K562 (cell line): ENCODE measurements at regions not wholly inside any gene's neighbourhood (a gene's known extent, or its start where the extent isn't known, plus 50 kb on each side); places are given as distances from the start of the nearest gene placed in this dataset.

Experiments
- ATAC-seq: fragments of 200-7000 bp; cut with Tn5 transposase; 3 replicates; pipeline ENCODE4 v1.9.1; 2020; ENCODE audit warnings: moderate library complexity
- BruUV-seq: library from RNA; stranded (reverse); fragments of 400-500 nt; replicated peaks from 2 replicates; lab custom pipeline; 2021; lab: Mats Ljungman, UMichigan
- CTCF ChIA-PET: fragments of 300-600 bp; formaldehyde crosslinking; extraction: SDS; loops from one replicate; lab custom pipeline; 2021; ENCODE audit warnings: low intra/inter-chr PET ratio; lab: Yijun Ruan, JAX
- POLR2A ChIA-PET: fragments of 300-600, 350-650 bp; sonication (Branson Sonifier 250); formaldehyde crosslinking; extraction: SDS; loops from one replicate; lab custom pipeline; 2021; ENCODE audit warnings: antibody characterized with exemption, inconsistent platforms; lab: Yijun Ruan, JAX
- DNase-seq, 4 experiments: peaks; one replicate each; pipeline versions ENCODE4 v3.0.0 to v3.0.0-alpha.2; 2011 to 2018; ENCODE audit warnings: low spot score in 3 of 4, mixed read lengths in 3 of 4; ENCODE audit errors: extremely low read depth in 1 of 4
- FAIRE-seq: peaks from 2 replicates; lab custom pipeline; 2011; peaks lifted over from hg19 to GRCh38; lab: Jason Lieb, UNC
- H2AFZ ChIP-seq: 2 replicates; pipeline ENCODE4 v1.6.0; 2011; ENCODE audit warnings: low read depth, low read length, control low read depth, inconsistent platforms
- H3K27ac ChIP-seq: fragments of 200-600 bp; 3 replicates; pipeline ENCODE4 v1.8.0; 2011; ENCODE audit warnings: low read depth, mild to moderate bottlenecking, control low read depth, inconsistent platforms, low read length, moderate library complexity, mixed read lengths; ENCODE audit errors: extremely low read depth
- H3K27me3 ChIP-seq, 2 experiments: fragments of 300-600 bp in 1 of 2; 2 replicates in 1 of 2; 3 replicates in 1 of 2; pipeline versions ENCODE4 v1.6.0 to v1.8.0; 2011; ENCODE audit warnings: inconsistent platforms in 2 of 2, low read length in 2 of 2, mild to moderate bottlenecking in 1 of 2, mixed read lengths in 1 of 2, moderate library complexity in 1 of 2; ENCODE audit not compliant: control insufficient read depth in 2 of 2, insufficient read depth in 2 of 2
- H3K36me3 ChIP-seq: fragments of 300-600 bp; 3 replicates; pipeline ENCODE4 v1.8.0; 2011; ENCODE audit warnings: mild to moderate bottlenecking, low read length, inconsistent platforms; ENCODE audit not compliant: control insufficient read depth, insufficient read depth
- H3K4me1 ChIP-seq, 2 experiments: fragments of 200-600 bp in 1 of 2; replicated peaks in 1 of 2; 2 replicates in 1 of 2; 3 replicates in 1 of 2; pipeline versions ENCODE4 v1.5.1 to v1.8.0; 2011; ENCODE audit warnings: inconsistent platforms in 2 of 2, low read length in 2 of 2, mild to moderate bottlenecking in 1 of 2, mixed read lengths in 1 of 2, moderate library complexity in 1 of 2; ENCODE audit not compliant: control insufficient read depth in 2 of 2, insufficient read depth in 2 of 2
- H3K4me2 ChIP-seq: 2 replicates; pipeline ENCODE4 v1.6.1; 2011; ENCODE audit warnings: low read length, control low read depth, inconsistent platforms, mixed read lengths; ENCODE audit not compliant: insufficient read depth
- H3K4me3 ChIP-seq: fragments of 200-600 bp; sonication (generic), shearing (Covaris generic); 2 replicates; pipeline ENCODE4 v1.5.1; 2016; ENCODE audit warnings: control low read depth, inconsistent platforms
- H3K79me2 ChIP-seq: fragments of 200-600 bp; 3 replicates; pipeline ENCODE4 v1.8.0; 2011; ENCODE audit warnings: low read length, inconsistent platforms; ENCODE audit not compliant: control insufficient read depth, insufficient read depth
- H3K9ac ChIP-seq, 2 experiments: 2 replicates each; pipeline versions ENCODE4 v1.6.0 to v1.6.1; 2011; ENCODE audit warnings: low read depth in 2 of 2, low read length in 2 of 2, control low read depth in 1 of 2, inconsistent platforms in 1 of 2, mild to moderate bottlenecking in 1 of 2, mixed read lengths in 1 of 2; ENCODE audit not compliant: insufficient read depth in 1 of 2
- H3K9me1 ChIP-seq: one replicate; pipeline ENCODE4 v1.6.0; 2011; ENCODE audit warnings: inconsistent platforms, mild to moderate bottlenecking, low read length, moderate library complexity; ENCODE audit not compliant: control insufficient read depth, insufficient read depth
- H3K9me3 ChIP-seq: replicated peaks from 2 replicates; pipeline ENCODE4 v1.5.1; 2011; ENCODE audit warnings: low read depth, low read length, inconsistent platforms; ENCODE audit not compliant: control insufficient read depth, insufficient read depth
- H4K20me1 ChIP-seq: replicated peaks from 2 replicates; pipeline ENCODE4 v1.6.1; 2011; ENCODE audit warnings: low read length, inconsistent platforms, mixed read lengths; ENCODE audit not compliant: control insufficient read depth, insufficient read depth
- ELF1 ChIP-seq: fragments of 200-800 bp; sonication (Bioruptor generic); IDR thresholded peaks from 2 replicates; pipeline ENCODE4 v1.6.1; 2016; ENCODE audit warnings: missing genetic modification characterization, missing compliant biosample characterization
- HMG20B ChIP-seq: fragments of 250-450 bp; sonication (Bioruptor Pico); IDR thresholded peaks from 2 replicates; pipeline ENCODE4 v1.5.0; 2021; ENCODE audit warnings: mild to moderate bottlenecking
- POLR2AphosphoS5 ChIP-seq: IDR thresholded peaks from 2 replicates; pipeline ENCODE4 v1.6.1; 2011; ENCODE audit warnings: mild to moderate bottlenecking, low read depth, low read length, moderate library complexity; ENCODE audit not compliant: control insufficient read depth, insufficient read depth
- RCOR1 ChIP-seq, 2 experiments: IDR thresholded peaks; 2 replicates each; pipeline ENCODE4 v1.6.1; 2012; ENCODE audit warnings: low read depth in 2 of 2, low read length in 2 of 2, borderline replicate concordance in 1 of 2, improper control_type of control experiment in 1 of 2
- SMAD3 ChIP-seq: fragments of 450-650 bp; formaldehyde crosslinking; conservative IDR thresholded peaks from 2 replicates; pipeline ENCODE4 v1.4.0; 2020; ENCODE audit warnings: mild to moderate bottlenecking
- TRIM24 ChIP-seq, 2 experiments: fragments of 450-650 bp; IDR thresholded peaks; 2 replicates each; pipeline ENCODE4 v1.6.1; 2016
- ZFP91 ChIP-seq: sonication (generic); formaldehyde crosslinking; IDR thresholded peaks from 2 replicates; pipeline ENCODE4 v1.8.0; 2022; ENCODE audit warnings: mild to moderate bottlenecking, missing genetic modification reagents
- ZNF174 ChIP-seq: fragments of 250-450 bp; sonication (Bioruptor Pico); IDR thresholded peaks from 2 replicates; pipeline ENCODE4 v1.4.0; 2020; ENCODE audit warnings: mild to moderate bottlenecking
- ZNF280B ChIP-seq: fragments of 250-450 bp; sonication (Bioruptor Pico); IDR thresholded peaks from 2 replicates; pipeline ENCODE4 v1.5.1; 2021; ENCODE audit warnings: mild to moderate bottlenecking
- WGBS: fragments of 100-300 bp; shearing (Covaris generic); methylation state at CpG from one replicate; pipeline ENCODE4 v1.1.6; 2016; ENCODE audit warnings: low coverage, mixed read lengths; ENCODE audit not compliant: insufficient coverage; ENCODE audit errors: missing lambda C conversion rate; 5-methylcytosine and 5-hydroxymethylcytosine counted together
- in situ Hi-C: fragments of 300-500 bp; cut with MboI; formaldehyde crosslinking; loops from 4 replicates; pipeline ENCODE4 v1.15.0; 2018; ENCODE audit warnings: inconsistent platforms, mixed read lengths
- intact Hi-C: fragments of 100-400 bp; cut with micrococcal nuclease; formaldehyde crosslinking; loops from 2 replicates; pipeline ENCODE4 v1.14.2; 2022

GRCh38 chr3:148020861-148021260 lies 611.7 kb downstream of the ZIC1 start:
- no peaks in the 10 kb centered on the region for H3K9me1 ChIP-seq
- no peak overlapping the region for H2AFZ ChIP-seq
- TF ChIP-seq ZNF174 (CRISPR knock-in tag): no peak
- TF ChIP-seq ZNF280B (CRISPR knock-in tag): no peak
- no peak for TF ChIP-seq HMG20B
- H3K4me1 ChIP-seq: no peaks in the 10 kb centered on the region
- intact Hi-C loops: no loop called here
- H3K36me3 ChIP-seq: no peaks in the 10 kb centered on the region
- no TSS peak for BruUV-seq
- ATAC-seq: no peak
- H4K20me1 ChIP-seq: no peaks in the 10 kb centered on the region
- H3K4me2 ChIP-seq: no peak overlapping the region
- POLR2A ChIA-PET: interaction anchor here (0.6 kb wide), 2 partner anchors 1197 to 1469 kb away, joined by 3 to 4 read pairs; no protein-coding TSS in a partner anchor
- H3K4me3 ChIP-seq: no peak overlapping the region
- DNase-seq: no peak
- H3K27me3 ChIP-seq: no peaks in the 10 kb centered on the region
- CTCF ChIA-PET: no interaction called here
- no peaks in the 10 kb centered on the region for H3K9me3 ChIP-seq
- in situ Hi-C loops: no loop called here
- H3K79me2 ChIP-seq: no peaks in the 10 kb centered on the region
- FAIRE-seq: no peak
- 0% methylated on average over 1 of the region's 1 CpG for WGBS
- no peak overlapping the region for H3K27ac ChIP-seq
- H3K9ac ChIP-seq: no peak overlapping the region

- CTCF ChIA-PET: no interaction called here
- DNase-seq: no peak
- Histone ChIP-seq H3K4me1 (no peaks in the 10 kb centered on the region), H3K4me3 (no peak overlapping the region), H4K20me1 (no peaks in the 10 kb centered on the region), H3K27me3 (no peaks in the 10 kb centered on the region), H3K36me3 (no peaks in the 10 kb centered on the region)
- BruUV-seq: no TSS peak
- no peak for ATAC-seq
- intact Hi-C loops: no loop called here
- no peak for FAIRE-seq
- no peak for TF ChIP-seq POLR2AphosphoS5
- TF ChIP-seq SMAD3 (CRISPR knock-in tag): no peak
- TF ChIP-seq TRIM24 (IDR thresholded peaks at IDR 0.05): no peak
- TF ChIP-seq RCOR1 (IDR thresholded peaks at IDR 0.05; ENCODE audit: borderline replicate concordance in 1 of 2, low read depth in 2 of 2, low read length in 2 of 2): no peak
- TF ChIP-seq ELF1 (tag): no peak
- TF ChIP-seq ZFP91 (CRISPR knock-in tag): no peak
- TF ChIP-seq, all 486 proteins: peak for 0
- POLR2A ChIA-PET: no interaction called here
- no peaks in the 10 kb centered on the region for H3K9me1 ChIP-seq
- H3K9ac ChIP-seq: no peak overlapping the region
- no peak overlapping the region for H3K4me2 ChIP-seq
- WGBS: 0% methylated on average over 6 of the region's 6 CpGs
- H3K27ac ChIP-seq: no peak overlapping the region
- H3K79me2 ChIP-seq: no peaks in the 10 kb centered on the region
- in situ Hi-C loops: no loop called here
- no peak overlapping the region for H2AFZ ChIP-seq
- no peaks in the 10 kb centered on the region for H3K9me3 ChIP-seq
Observed at GRCh38 chr3:148021381-148021780, 612.2 kb downstream of the ZIC1 start.
